ENCODE measurements at regions not wholly inside any gene's neighbourhood (a gene's known extent, or its start where the extent isn't known, plus 50 kb on each side); places are given as distances from the start of the nearest gene placed in this dataset.

GRCh38 chr6:68043122-68043398 lies 592.0 kb upstream of the ADGRB3 start:
- no peak for TF ChIP-seq BHLHE40 (IDR thresholded peaks at IDR 0.05; ENCODE audit: low read depth, low read length)
- TF ChIP-seq ZSCAN20 (CRISPR knock-in tag; IDR thresholded peaks at IDR 0.05) = no peak
- TF ChIP-seq EP300 (IDR thresholded peaks at IDR 0.05) = no peak
- no peak for TF ChIP-seq CTCF (IDR thresholded peaks at IDR 0.05)

Data from A549 (cell line).